H1 (cell line): ENCODE measurements at regions not wholly inside any gene's neighbourhood (a gene's known extent, or its start where the extent isn't known, plus 50 kb on each side); places are given as distances from the start of the nearest gene placed in this dataset.
A peak's percentile ranks its signal among the peaks of the same experiment; 100 is the strongest.

ENCODE experiments used
- CTCF ChIA-PET: fragments of 300-600 bp; sonication (Branson Sonifier 250); formaldehyde crosslinking; loops from one replicate; lab custom pipeline; 2021; ENCODE audit not compliant: partially characterized antibody; lab: Charles Lee
- POLR2A ChIA-PET: fragments of 300-600 bp; sonication (Branson Sonifier 250); formaldehyde crosslinking; loops from one replicate; lab custom pipeline; 2021; ENCODE audit warnings: inconsistent platforms; ENCODE audit not compliant: partially characterized antibody; lab: Charles Lee
- DNase-seq, 2 experiments: peaks; one replicate each; pipeline versions ENCODE4 v3.0.0 to v3.0.0-alpha.2; 2010 to 2022; ENCODE audit warnings: low spot score in 2 of 2, low read depth in 1 of 2, mixed read lengths in 1 of 2
- FAIRE-seq: peaks from 2 replicates; lab custom pipeline; 2011; peaks lifted over from hg19 to GRCh38; lab: Jason Lieb, UNC
- H2AFZ ChIP-seq: 2 replicates; pipeline ENCODE4 v1.8.1; 2012; ENCODE audit warnings: low read length, inconsistent platforms
- H2AK5ac ChIP-seq: 2 replicates; pipeline ENCODE4 v1.6.1; 2013; ENCODE audit warnings: low read depth, low read length
- H2BK120ac ChIP-seq: replicated peaks from 2 replicates; pipeline ENCODE3; 2013; ENCODE audit warnings: low read depth, low read length, inconsistent platforms
- H2BK12ac ChIP-seq: 2 replicates; pipeline ENCODE4 v1.6.1; 2013; ENCODE audit warnings: low read depth, low read length
- H2BK15ac ChIP-seq: 2 replicates; pipeline ENCODE4 v1.6.1; 2013; ENCODE audit warnings: low read length
- H2BK20ac ChIP-seq: 2 replicates; pipeline ENCODE4 v1.6.1; 2013; ENCODE audit warnings: low read length
- H2BK5ac ChIP-seq: 2 replicates; pipeline ENCODE4 v1.6.1; 2013; ENCODE audit warnings: low read depth, low read length
- H3K14ac ChIP-seq: 2 replicates; pipeline ENCODE4 v1.6.1; 2013; ENCODE audit warnings: inconsistent platforms; ENCODE audit not compliant: insufficient read length
- H3K18ac ChIP-seq: 2 replicates; pipeline ENCODE4 v1.6.1; 2013; ENCODE audit warnings: low read length; ENCODE audit errors: extremely low read depth
- H3K23ac ChIP-seq: 2 replicates; pipeline ENCODE4 v1.6.1; 2013; ENCODE audit warnings: inconsistent platforms; ENCODE audit not compliant: insufficient read length
- H3K23me2 ChIP-seq: 2 replicates; pipeline ENCODE4 v1.6.1; 2013; ENCODE audit warnings: low read depth, low read length
- H3K27ac ChIP-seq: 2 replicates; pipeline ENCODE4 v1.6.1; 2011; ENCODE audit warnings: low read depth, low read length, inconsistent platforms
- H3K27me3 ChIP-seq, 4 experiments: replicated peaks in 1 of 4; 1 replicate in 1 of 4; 2 replicates in 3 of 4; pipeline versions ENCODE4 v1.6.1 to v1.8.1; 2011 to 2013; ENCODE audit warnings: low read length in 3 of 4, mild to moderate bottlenecking in 3 of 4, inconsistent platforms in 2 of 4, mixed read lengths in 2 of 4, moderate library complexity in 1 of 4; ENCODE audit not compliant: control insufficient read depth in 3 of 4, insufficient read depth in 3 of 4; ENCODE audit errors: extremely low read depth in 1 of 4
- H3K36me3 ChIP-seq, 4 experiments: 2 replicates each; pipeline versions ENCODE4 v1.6.1 to v1.8.1; 2011 to 2013; ENCODE audit warnings: mild to moderate bottlenecking in 4 of 4, low read length in 3 of 4, moderate library complexity in 2 of 4, control low read depth in 1 of 4, inconsistent platforms in 1 of 4; ENCODE audit not compliant: insufficient read depth in 4 of 4, control insufficient read depth in 2 of 4
- H3K4ac ChIP-seq: replicated peaks from 2 replicates; pipeline ENCODE3; 2013; ENCODE audit warnings: low read length, low read depth, mixed read lengths, inconsistent platforms; ENCODE audit not compliant: insufficient read length
- H3K4me1 ChIP-seq, 4 experiments: replicated peaks in 1 of 4; 1 replicate in 1 of 4; 2 replicates in 3 of 4; pipeline versions ENCODE4 v1.6.1 to v1.8.1; 2011 to 2013; ENCODE audit warnings: low read length in 3 of 4, inconsistent platforms in 2 of 4, mixed read lengths in 1 of 4; ENCODE audit not compliant: insufficient read depth in 4 of 4, control insufficient read depth in 3 of 4
- H3K4me2 ChIP-seq, 2 experiments: 2 replicates each; pipeline versions ENCODE4 v1.6.1 to v1.8.1; 2011 to 2013; ENCODE audit warnings: low read depth in 2 of 2, low read length in 2 of 2, control low read depth in 1 of 2, inconsistent platforms in 1 of 2, mild to moderate bottlenecking in 1 of 2; ENCODE audit not compliant: insufficient read depth in 1 of 2
- H3K4me3 ChIP-seq, 4 experiments: fragments of 200-600, 300-600 bp in 1 of 4; sonication (generic), shearing (Covaris generic), sonication (Bioruptor Twin) in 1 of 4; 2 replicates each; pipeline versions ENCODE4 v1.5.1 to v1.8.1; 2011 to 2016; ENCODE audit warnings: low read length in 4 of 4, low read depth in 3 of 4, control low read depth in 2 of 4, inconsistent platforms in 2 of 4, mild to moderate bottlenecking in 2 of 4, mixed read lengths in 1 of 4, moderate library complexity in 1 of 4; ENCODE audit not compliant: insufficient read depth in 2 of 4; ENCODE audit errors: extremely low read depth in 1 of 4
- H3K56ac ChIP-seq: replicated peaks from 2 replicates; pipeline ENCODE3; 2013; ENCODE audit warnings: low read depth, mild to moderate bottlenecking, mixed read lengths, low read length, inconsistent platforms; ENCODE audit not compliant: insufficient read length
- H3K79me1 ChIP-seq: 2 replicates; pipeline ENCODE4 v1.6.1; 2013; ENCODE audit warnings: low read depth, low read length, control low read depth
- H3K79me2 ChIP-seq, 2 experiments: 2 replicates each; pipeline versions ENCODE4 v1.6.1 to v1.8.1; 2012 to 2013; ENCODE audit warnings: low read length in 2 of 2, mild to moderate bottlenecking in 2 of 2, inconsistent platforms in 1 of 2; ENCODE audit not compliant: insufficient read depth in 2 of 2, control insufficient read depth in 1 of 2
- H3K9ac ChIP-seq, 4 experiments: replicated peaks in 1 of 4; 1 replicate in 1 of 4; 2 replicates in 3 of 4; pipeline versions ENCODE4 v1.6.1 to v1.8.1; 2011 to 2013; ENCODE audit warnings: low read depth in 3 of 4, low read length in 3 of 4, control low read depth in 2 of 4, mild to moderate bottlenecking in 2 of 4, moderate library complexity in 2 of 4, inconsistent platforms in 1 of 4; ENCODE audit errors: extremely low read depth in 1 of 4
- H3K9me3 ChIP-seq, 2 experiments: 2 replicates each; pipeline versions ENCODE4 v1.6.1 to v1.8.1; 2012 to 2013; ENCODE audit warnings: mild to moderate bottlenecking in 2 of 2, moderate library complexity in 2 of 2, control low read depth in 1 of 2, inconsistent platforms in 1 of 2, low read depth in 1 of 2, low read length in 1 of 2, mixed read lengths in 1 of 2; ENCODE audit not compliant: insufficient read depth in 2 of 2
- H4K20me1 ChIP-seq, 2 experiments: replicated peaks in 1 of 2; 2 replicates each; pipeline versions ENCODE3 to v1.8.1; 2011 to 2013; ENCODE audit warnings: inconsistent platforms in 2 of 2, low read length in 2 of 2, mild to moderate bottlenecking in 1 of 2; ENCODE audit not compliant: insufficient read depth in 2 of 2, control insufficient read depth in 1 of 2
- H4K5ac ChIP-seq: 2 replicates; pipeline ENCODE4 v1.6.1; 2013; ENCODE audit warnings: low read length, low read depth, mixed read lengths, inconsistent platforms; ENCODE audit not compliant: insufficient read length
- H4K8ac ChIP-seq: 2 replicates; pipeline ENCODE4 v1.8.0; 2013; ENCODE audit warnings: mild to moderate bottlenecking, moderate library complexity, low read length, inconsistent platforms; ENCODE audit not compliant: insufficient read depth; ENCODE audit errors: extremely low read depth
- H4K91ac ChIP-seq: replicated peaks from 2 replicates; pipeline ENCODE3; 2013; ENCODE audit warnings: low read length, mixed read lengths, inconsistent platforms; ENCODE audit not compliant: insufficient read length
- BCL11A ChIP-seq, 2 experiments: IDR thresholded peaks; one replicate each; pipeline ENCODE4 v1.6.1; 2011; ENCODE audit warnings: low read depth in 2 of 2, low read length in 2 of 2, mild to moderate bottlenecking in 2 of 2
- CHD2 ChIP-seq: IDR thresholded peaks from 2 replicates; pipeline ENCODE4 v1.6.1; 2012; ENCODE audit warnings: low read length, improper control_type of control experiment
- CREB1 ChIP-seq: IDR thresholded peaks from 2 replicates; pipeline ENCODE4 v1.6.1; 2012; ENCODE audit warnings: inconsistent platforms
- EZH2 ChIP-seq: fragments of 200-600 bp; sonication (generic); IDR thresholded peaks from 2 replicates; pipeline ENCODE4 v1.7.1; 2012; ENCODE audit warnings: low read depth, mild to moderate bottlenecking, moderate library complexity, low read length, inconsistent platforms; ENCODE audit not compliant: severe bottlenecking
- RNF2 ChIP-seq: fragments of 200-900, 300-1000 bp; sonication (generic); IDR thresholded peaks from 2 replicates; pipeline ENCODE4 v1.7.1; 2016; ENCODE audit warnings: borderline replicate concordance, low read depth, mild to moderate bottlenecking, antibody characterized with exemption, low read length; ENCODE audit not compliant: poor library complexity, severe bottlenecking; ENCODE audit errors: missing control alignments
- SRF ChIP-seq: IDR thresholded peaks from 2 replicates; pipeline ENCODE4 v1.6.1; 2011; ENCODE audit warnings: mild to moderate bottlenecking, low read depth, low read length, moderate library complexity
- TAF1 ChIP-seq: IDR thresholded peaks from 2 replicates; pipeline ENCODE4 v1.6.1; 2011; ENCODE audit warnings: mild to moderate bottlenecking, low read depth, low read length
- TAF7 ChIP-seq: optimal IDR thresholded peaks from 2 replicates; pipeline ENCODE3; 2011; ENCODE audit warnings: low read depth, mild to moderate bottlenecking, inconsistent platforms, low read length, moderate library complexity, borderline replicate concordance
- WGBS, 2 experiments: shearing (Covaris generic) in 1 of 2; methylation state at CpG; one replicate each; pipeline versions ENCODE4 v1.1.6 to v1.1.7; 2013 to 2015; ENCODE audit warnings: low lambda C conversion rate in 2 of 2, mixed read lengths in 2 of 2, inconsistent platforms in 1 of 2, low coverage in 1 of 2, missing lambda C conversion rate in 1 of 2; ENCODE audit not compliant: insufficient replicate concordance in 2 of 2, insufficient coverage in 1 of 2, insufficient read length in 1 of 2; ENCODE audit errors: extremely low coverage in 1 of 2, missing lambda C conversion rate in 1 of 2; 5-methylcytosine and 5-hydroxymethylcytosine counted together
- TF ChIP-seq, protein P1 (sequence below): IDR thresholded peaks from 2 replicates; pipeline ENCODE4 v1.6.1; 2012; ENCODE audit warnings: low read length, inconsistent platforms

DNA sequence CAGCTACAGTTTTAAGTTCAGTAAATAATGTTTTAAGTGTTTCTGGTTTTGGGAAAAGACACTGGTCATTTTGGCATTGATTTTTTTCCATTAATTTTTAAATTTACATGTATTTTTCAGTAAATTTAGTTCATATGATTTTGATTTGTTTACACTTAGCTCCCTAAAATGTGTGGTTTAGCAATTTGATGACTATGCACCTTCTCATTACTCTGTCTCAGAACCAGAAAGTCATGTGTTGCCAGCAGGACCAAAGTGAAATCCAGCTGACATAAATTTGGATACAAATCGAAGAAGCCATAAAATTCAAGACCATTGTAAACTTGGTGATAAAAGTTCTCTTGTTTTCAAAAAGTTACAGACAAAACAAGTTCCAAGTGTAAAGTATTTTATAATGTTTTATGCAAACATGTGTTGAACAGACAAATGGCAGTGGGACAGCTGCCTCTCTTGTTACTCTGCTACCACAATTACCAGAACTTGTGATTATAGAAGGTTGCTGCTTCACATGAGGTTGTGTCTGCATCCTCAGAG lies 354.8 kb downstream of the NR2F1-AS1 start:
- CTCF ChIA-PET: no interaction called here
- H3K14ac ChIP-seq: no peak overlapping the region
- no peak overlapping the region for H3K27ac ChIP-seq
- 96% methylated on average over 1 of the region's 1 CpG; no CpG with 5 or more reads in 1 of the 2 experiments for WGBS, 2 experiments
- no peak overlapping the region for H2BK12ac ChIP-seq
- H3K4me1 ChIP-seq: no peaks in the 10 kb centered on the region
- H3K9me3 ChIP-seq: no peaks in the 10 kb centered on the region
- H2AFZ ChIP-seq: no peak overlapping the region
- no peak overlapping the region for H4K8ac ChIP-seq
- no peaks in the 10 kb centered on the region for H3K36me3 ChIP-seq
- no peaks in the 10 kb centered on the region for H3K79me1 ChIP-seq
- no peak for DNase-seq
- peak overlapping the region; percentile 70 for H3K23ac ChIP-seq
- H2AK5ac ChIP-seq: no peak overlapping the region
- no peak for FAIRE-seq
- no peak overlapping the region for H3K18ac ChIP-seq
- TF ChIP-seq EZH2: no peak
- no peak for TF ChIP-seq TAF7
- no peak for TF ChIP-seq TAF1
- no peak for TF ChIP-seq CHD2
- no peak for TF ChIP-seq SRF
- no peak for TF ChIP-seq RNF2
- TF ChIP-seq, protein P1, sequence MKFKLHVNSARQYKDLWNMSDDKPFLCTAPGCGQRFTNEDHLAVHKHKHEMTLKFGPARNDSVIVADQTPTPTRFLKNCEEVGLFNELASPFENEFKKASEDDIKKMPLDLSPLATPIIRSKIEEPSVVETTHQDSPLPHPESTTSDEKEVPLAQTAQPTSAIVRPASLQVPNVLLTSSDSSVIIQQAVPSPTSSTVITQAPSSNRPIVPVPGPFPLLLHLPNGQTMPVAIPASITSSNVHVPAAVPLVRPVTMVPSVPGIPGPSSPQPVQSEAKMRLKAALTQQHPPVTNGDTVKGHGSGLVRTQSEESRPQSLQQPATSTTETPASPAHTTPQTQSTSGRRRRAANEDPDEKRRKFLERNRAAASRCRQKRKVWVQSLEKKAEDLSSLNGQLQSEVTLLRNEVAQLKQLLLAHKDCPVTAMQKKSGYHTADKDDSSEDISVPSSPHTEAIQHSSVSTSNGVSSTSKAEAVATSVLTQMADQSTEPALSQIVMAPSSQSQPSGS: no peak
- no peak for TF ChIP-seq CREB1
- TF ChIP-seq BCL11A (IDR thresholded peaks at IDR 0.05; ENCODE audit: low read depth in 2 of 2, low read length in 2 of 2): no peak
- no peak overlapping the region for H2BK120ac ChIP-seq
- H3K56ac ChIP-seq: no peak overlapping the region
- POLR2A ChIA-PET: no interaction called here
- H4K20me1 ChIP-seq: no peaks in the 10 kb centered on the region
- no peaks in the 10 kb centered on the region for H3K23me2 ChIP-seq
- H3K9ac ChIP-seq: no peak overlapping the region
- H3K4me3 ChIP-seq: no peak overlapping the region
- H3K27me3 ChIP-seq: peaks cover 0 to 2% (median 0%) of the 10 kb centered on the region in 4 experiments; a peak in 1 of 7 replicates
- H2BK20ac ChIP-seq: no peak overlapping the region
- H4K91ac ChIP-seq: no peak overlapping the region
- no peak overlapping the region for H2BK5ac ChIP-seq
- H2BK15ac ChIP-seq: no peak overlapping the region
- no peaks in the 10 kb centered on the region for H3K79me2 ChIP-seq
- H3K4ac ChIP-seq: no peak overlapping the region
- H3K4me2 ChIP-seq: no peak overlapping the region
- H4K5ac ChIP-seq: no peak overlapping the region
